GM18511 (cell line): ENCODE measurements at regions not wholly inside any gene's neighbourhood (a gene's known extent, or its start where the extent isn't known, plus 50 kb on each side); places are given as distances from the start of the nearest gene placed in this dataset.

Source experiments
- ATAC-seq: cut with Tn5 transposase; IDR thresholded peaks from one replicate; pipeline ENCODE4 v1.9.1; 2021; ENCODE audit warnings: mild to moderate bottlenecking, moderate library complexity; ENCODE audit not compliant: unreplicated experiment

- peak; percentile 69 for ATAC-seq
Measured at GRCh38 chr2:898319-898718, 52.3 kb upstream of the SNTG2 start.

DNA sequence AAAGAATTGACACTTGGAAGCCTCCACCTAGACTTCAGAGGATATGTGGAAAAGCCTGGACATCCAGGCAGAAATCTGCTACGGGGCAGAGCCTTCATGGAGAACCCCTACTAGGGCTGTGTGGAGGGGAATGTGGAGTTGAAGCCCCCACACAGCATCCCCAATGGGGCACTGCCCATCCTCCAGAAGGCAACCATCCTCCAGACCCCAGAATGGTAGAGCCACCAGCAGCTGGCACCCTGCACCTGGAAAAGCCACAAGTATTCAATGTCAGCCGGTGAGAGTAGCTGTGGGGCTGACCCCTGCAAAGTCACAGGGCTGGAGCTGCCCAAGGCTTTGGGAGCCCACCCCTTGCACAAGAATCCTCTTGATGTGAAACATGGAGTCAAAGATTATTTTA, 53.6 kb upstream of the SNTG2 start:
- no peak for ATAC-seq

GRCh38 chr2:893311-893710, 57.3 kb upstream of the SNTG2 start:
- no peak for ATAC-seq

DNA sequence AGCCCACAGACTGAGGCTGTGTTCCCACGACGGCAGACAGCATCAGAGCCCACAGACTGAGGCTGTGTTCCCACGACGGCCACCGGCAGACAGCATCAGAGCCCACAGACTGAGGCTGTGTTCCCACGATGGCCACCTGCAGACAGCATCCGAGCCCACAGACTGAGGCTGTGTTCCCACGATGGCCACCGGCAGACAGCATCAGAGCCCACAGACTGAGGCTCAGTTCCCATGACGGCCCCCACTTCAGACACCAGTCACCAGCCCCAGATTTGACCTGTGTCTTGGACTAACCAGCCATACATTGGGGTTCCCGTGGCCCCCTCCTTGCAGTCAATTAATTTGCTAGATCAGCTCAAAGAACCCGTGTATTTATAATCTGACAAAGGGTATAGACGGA, 57.8 kb upstream of the SNTG2 start:
- no peak for ATAC-seq

DNA sequence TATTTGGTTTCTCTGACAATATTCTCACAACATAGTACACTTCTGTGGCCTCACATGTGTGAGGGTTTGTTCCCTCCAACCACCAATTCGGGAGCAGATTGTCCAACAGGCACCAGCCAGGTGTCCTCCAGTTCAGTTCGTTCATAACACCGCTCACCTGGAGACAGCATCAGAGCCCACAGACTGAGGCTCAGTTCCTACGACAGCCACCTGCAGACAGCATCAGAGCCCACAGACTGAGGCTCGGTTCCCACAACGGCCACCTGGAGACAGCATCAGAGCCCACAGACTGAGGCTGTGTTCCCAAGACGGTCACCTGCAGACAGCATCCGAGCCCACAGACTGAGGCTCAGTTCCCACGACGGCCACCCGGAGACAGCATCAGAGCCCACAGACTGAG, 58.2 kb upstream of the SNTG2 start:
- no peak for ATAC-seq

DNA sequence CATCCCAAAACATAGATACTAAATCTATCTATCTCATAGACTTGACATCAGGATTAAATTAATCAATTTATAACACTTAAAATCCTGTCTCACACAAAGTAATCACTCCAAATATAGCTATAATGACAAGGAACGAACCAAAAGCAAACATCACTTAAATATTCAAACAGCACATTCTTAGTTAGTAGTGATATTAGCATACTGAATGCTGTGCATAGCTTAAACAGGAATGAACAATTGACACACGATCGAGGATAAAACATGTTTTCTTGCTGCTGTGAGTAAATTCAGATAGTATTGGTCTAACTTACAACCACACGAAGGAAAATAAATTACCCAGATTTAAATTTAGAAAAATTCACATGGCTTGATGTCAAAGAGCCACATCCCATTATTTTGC, 58.9 kb upstream of the SNTG2 start:
- no peak for ATAC-seq

DNA sequence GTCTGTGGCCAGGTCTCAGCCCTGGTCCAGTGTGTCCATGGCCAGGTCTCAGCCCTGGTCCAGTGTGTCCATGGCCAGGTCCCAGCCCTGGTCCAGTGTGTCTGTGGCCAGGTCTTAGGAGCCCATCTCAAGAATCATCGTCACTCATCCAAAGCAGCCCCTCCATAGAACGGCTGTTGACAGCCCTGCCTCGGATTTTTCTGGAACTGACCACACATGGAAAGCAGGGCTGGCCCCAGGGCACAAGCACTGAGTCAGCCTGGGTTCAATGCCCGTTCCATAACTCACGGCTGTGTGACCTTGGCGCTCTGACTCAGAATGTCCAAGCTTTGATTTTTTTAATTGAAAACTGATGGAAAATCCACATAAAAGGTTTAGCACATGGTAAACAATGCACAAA, 59.9 kb upstream of the SNTG2 start:
- ATAC-seq = no peak

DNA sequence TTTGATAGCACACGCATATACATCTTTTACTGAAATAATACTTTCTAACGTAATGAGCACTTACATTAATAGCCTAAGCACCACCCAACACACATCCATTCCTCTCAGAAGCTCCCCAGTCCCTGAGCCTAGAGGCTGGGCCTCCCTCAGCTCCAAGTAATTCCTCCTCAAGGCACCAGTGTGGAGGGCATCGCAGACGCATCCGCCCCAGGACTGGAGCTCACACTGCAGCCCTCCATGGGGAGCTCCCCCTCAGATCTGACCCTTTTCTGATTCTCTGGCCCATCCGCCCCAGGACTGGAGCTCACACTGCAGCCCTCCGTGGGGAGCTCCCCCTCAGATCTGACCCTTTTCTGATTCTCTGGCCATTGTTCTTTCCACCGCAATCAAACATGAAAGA, 60.4 kb upstream of the SNTG2 start:
- no peak for ATAC-seq

- ATAC-seq = no peak
Measured at GRCh38 chr2:888906-889566, 61.6 kb upstream of the SNTG2 start.

GRCh38 chr2:888211-888801, 62.3 kb upstream of the SNTG2 start:
- no peak for ATAC-seq

DNA sequence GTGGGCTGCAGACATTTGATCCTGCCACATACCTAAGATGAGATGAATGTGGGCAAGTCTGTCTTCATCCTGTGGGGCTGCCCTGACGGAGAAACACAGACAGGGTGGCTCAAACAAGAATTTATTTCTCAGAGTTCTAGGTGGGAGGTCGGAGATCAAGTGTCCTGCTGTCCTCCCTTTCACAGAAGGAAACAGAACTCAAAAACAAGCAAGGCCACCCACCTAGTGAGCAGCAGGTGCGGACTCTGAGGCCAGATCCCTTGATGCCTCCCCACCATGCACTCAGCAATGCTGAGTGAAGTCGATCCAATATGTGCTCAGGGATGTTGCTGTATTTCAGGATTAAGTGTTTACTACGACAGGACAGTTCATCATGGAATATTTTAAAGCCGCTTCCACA, 63.0 kb upstream of the SNTG2 start:
- no peak for ATAC-seq

- no peak for ATAC-seq
Measured at GRCh38 chr2:886072-887022, 64.3 kb upstream of the SNTG2 start.

DNA sequence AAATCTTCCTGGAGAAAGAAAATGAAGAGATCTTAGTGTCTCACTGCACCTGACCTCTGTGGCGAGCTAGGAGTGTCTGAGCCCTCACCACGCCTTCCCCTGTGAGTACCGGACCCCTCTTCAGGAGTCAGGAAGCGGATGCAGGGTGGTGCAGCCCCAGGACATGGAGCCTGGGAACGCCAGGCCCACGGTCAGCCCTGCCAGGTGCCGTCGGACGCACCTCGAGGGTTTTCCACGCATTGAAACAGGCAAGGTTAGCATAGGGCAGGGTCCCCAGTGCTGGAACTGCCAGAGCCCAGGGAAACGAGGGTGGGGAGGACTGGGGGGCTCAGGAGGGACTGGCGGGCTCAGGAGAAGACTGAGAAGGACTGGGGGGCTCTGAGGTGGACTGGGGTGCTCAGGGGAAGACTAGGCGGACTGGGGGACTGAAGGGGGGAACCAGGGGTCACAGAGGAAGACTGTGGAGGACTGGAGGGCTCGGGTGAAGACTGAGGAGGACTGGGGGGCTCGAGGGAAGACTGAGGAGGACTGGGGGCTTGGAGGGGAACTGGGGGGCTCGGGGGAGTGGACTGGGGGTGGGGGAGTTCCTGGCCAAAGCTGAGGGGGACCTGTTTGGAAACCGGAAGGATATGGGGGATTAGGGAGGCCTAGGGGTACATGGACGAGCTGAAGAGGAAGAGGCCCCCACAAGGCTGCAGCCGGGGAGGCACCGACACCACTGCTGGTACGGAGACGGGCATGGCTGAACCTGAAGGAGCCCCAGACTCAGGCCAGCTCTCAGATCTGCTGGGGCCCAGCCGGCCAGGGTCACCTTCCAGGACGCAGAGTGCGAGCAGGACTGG, 65.2 kb upstream of the SNTG2 start:
- ATAC-seq = no peak

- no peak for ATAC-seq
Measured at GRCh38 chr2:883803-884748, 66.6 kb upstream of the SNTG2 start.

DNA sequence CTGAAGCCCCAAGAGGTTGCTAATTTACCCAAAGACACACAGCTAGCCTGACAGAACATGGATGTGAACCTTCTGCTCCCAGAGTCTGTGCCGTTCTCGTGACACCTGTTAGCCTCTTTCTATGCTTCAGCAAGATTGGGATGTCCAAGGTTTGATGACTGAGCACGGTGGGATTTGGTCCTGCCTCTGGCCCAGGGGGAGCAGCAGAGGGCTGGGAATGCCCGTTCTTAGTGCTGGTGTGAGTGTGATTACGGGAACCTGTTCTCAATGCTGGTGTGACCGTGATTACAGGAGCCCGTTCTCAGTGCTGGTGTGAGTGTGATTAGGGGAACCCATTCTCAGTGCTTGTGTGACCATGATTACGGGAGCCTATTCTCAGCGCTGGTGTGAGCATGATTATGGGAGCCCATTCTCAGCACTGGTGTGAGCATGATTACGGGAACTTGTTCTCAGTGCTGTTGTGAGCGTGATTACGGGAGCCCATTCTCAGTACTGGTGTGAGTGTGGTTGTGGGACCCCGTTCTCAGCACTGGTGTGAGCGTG, 67.3 kb upstream of the SNTG2 start:
- no peak for ATAC-seq

GRCh38 chr2:881204-881918, 69.3 kb upstream of the SNTG2 start:
- ATAC-seq = peak; percentile 84

DNA sequence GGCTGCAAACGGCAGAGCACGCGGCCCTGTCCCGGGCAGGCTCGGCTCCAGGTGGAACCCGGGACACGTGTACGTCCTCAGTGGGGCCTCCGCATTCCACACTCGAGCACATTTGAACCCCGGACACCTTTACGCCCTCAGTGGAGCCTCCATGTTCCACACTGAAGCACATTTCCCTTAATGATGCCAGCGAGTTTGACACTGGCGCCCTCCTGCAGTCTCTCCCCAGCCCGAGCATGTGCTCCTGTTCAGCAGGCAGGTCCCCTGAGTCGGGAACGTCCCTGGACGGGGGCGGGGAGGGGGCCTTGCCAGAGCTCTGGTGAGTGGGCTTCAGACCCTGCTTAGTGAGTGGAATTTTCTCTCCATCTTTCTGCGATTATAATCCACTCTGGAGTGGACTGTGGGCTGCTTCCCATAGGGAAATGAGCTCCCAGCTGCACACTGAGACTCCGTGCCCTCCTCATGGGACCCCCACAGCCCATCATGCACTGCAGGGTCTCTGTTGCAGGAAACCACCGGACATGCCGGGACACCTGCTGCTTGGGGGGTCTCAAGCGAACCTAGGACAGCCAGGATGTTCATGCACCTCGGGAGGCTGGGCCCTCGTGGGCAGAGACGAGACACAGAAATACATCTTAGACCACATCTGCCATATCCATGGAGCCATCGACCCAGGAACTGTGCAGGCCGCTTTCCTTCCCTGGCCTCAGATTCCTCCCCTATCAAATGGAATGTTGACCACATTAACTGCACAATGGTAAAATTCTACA, 70.3 kb upstream of the SNTG2 start:
- ATAC-seq = no peak

DNA sequence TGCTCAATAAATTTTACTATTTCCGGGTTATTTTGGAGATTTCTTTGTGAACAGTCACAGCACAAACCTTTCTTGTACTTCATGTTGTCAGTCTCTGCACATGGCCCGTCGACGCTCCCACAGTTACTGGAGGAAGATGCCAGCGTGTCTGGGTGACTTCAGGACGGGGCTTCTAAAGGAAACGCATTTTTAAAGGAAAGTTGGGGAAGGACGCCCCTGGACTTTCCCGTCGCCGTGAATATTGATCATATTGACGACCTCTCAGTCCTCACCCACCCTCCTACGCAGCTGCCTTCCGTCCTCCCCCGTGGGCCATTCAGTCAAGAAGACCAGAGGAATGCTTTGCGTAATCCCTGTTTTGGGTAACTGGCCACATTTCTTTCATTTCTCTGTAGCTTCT, 71.1 kb upstream of the SNTG2 start:
- no peak for ATAC-seq
